GM18519 (cell line): ENCODE measurements at regions not wholly inside any gene's neighbourhood (a gene's known extent, or its start where the extent isn't known, plus 50 kb on each side); places are given as distances from the start of the nearest gene placed in this dataset.
A peak's percentile ranks its signal among the peaks of the same experiment; 100 is the strongest.

ENCODE experiments used
- ATAC-seq: cut with Tn5 transposase; IDR thresholded peaks from one replicate; pipeline ENCODE4 v1.9.1; 2021; ENCODE audit warnings: mild to moderate bottlenecking, moderate library complexity; ENCODE audit not compliant: unreplicated experiment, low FRiP score

DNA sequence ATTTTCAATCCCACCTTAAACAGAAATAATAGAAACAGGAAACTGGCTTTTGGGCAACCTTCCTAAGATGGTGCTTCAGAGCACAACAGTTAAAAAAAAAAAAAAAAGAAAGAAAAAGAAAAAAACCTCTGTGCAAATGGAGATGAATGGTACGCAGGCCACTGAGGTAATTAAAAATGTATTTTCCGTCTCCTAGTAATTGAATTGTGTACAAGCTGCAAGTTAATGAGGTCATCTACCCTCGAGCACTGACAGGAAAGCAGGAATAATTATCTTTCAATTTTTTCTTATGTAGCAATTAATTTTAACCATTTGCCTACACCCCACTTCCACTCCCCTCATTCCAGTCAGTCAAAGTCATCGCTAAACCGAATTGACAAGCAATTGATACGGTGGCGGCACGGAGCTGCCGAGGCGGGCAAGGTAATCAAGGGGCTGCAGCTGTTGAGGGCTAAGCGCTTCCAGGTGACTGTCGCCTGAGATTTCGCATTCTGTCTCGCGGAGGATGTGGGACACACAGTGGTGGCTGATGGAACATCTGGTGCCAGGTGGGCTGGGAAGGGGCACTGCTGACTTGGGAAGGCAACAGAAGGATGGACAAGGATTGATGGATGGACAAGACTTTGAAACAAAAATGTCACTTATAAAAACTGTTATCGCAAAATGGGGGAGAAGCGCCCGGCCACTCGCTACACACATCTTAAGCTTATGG, 109.4 kb downstream of the RCN1 start:
- ATAC-seq = no peak

DNA sequence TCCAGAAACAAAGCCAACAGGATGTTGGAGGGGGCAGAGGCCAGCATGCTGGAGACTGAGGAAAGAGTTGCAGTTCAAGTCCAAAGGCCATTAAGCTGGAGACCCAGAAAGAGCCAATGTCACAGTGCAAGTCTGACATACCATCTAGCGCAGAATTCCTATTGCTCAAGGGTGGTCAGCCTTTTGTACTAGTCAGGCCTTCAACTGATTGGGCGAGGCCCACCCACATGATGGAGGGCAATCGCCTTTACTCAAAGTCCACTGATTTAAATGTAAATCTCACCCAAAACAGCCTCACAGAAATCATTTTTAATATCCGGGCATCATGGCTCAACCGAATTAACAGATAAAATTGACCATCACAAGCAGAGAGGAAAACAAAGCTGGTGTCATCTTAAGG, 113.9 kb downstream of the RCN1 start:
- ATAC-seq = no peak

DNA sequence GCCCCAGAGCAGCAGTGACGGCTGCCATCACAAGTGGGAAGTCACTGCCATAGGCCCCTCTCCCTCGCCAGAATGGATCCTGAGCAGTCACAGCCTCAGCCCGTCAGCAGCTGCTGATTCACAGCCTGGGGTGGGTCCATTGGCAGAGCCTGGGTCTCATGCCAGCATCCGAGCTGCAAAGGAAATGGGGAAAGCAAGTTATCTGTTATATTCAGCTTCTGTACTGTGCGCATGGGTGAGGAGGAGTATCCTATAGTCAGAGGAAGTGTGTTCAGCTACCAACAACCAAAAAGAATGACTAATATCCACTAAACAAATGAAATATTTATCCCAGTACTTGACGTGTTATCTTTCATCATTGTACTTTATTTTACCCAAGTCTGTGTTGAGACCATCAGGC, 119.7 kb downstream of the RCN1 start:
- no peak for ATAC-seq

DNA sequence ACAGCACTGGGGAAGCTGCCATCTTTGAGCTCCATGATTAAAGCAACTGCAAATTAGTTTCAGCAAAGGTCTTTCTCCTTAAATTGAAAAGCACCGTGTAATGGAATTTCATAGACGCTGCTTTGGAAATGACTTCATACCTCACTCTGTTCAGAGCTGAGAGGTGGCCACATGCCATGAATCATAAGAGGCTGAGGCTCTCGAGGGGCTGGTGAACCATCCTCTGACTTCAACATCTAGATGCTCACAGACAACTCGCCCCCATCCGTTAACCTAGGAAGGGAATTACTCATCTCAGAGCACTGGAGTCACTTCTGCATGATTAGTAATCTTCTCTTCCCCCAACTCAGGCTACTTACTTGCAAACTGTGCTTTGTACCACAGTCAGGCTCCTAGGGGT, 122.3 kb downstream of the RCN1 start:
- ATAC-seq = no peak

DNA sequence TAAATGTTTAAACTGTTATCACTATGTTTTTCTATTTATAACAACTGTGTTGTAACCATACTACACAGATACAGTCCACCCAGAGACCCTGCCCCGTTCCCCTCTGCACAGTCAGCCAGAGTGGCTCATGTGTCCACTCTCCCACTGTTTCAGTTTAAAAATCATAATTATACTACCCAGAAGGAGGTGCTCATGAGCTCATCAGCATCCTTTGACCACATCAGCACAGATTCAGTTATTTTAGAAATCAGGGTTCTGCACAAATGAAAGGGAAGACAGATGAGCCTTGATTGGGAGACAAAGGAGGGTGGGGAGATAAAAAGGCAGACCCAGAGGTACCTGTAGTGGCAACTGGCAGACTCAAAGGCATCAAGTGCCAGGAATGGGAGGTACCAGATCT, 124.3 kb downstream of the RCN1 start:
- no peak for ATAC-seq

DNA sequence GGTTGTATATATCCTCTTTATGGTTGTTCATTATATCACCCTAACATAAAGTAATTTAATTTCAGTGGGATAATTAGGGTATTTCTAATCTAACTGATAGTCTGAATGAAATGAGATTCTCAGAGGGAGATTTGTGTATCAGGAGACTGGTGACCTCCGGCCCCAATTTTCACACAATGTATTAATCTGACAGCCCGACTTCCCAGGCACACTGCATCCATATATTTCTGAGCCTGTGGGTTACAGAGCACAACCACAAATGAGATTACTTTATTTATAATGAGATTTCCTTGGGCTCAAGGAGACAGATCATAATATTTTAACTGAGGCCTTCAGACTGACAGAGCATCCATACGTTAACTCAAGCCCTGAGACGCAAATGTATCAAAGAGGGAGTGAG, 125.9 kb downstream of the RCN1 start:
- ATAC-seq = no peak

DNA sequence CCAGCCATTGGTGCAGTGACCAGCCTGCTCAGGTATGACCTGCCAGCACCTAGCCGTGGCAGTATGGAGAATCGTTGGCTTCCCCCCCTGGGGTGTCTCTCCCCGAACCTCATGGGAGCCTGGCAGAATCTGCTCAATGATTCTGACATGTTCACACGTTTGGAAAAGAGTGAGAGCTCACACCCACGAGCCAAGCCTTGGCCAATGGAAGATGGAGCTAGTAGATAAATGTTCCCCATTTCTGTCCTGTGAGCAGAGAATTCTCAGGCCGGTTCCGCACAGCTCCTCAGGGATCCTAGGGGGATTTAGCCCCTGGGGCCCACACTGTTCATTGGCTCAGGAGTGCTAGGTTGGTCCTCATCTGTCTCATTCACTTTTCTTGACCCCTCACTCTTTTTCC, 128.4 kb downstream of the RCN1 start:
- no peak for ATAC-seq

DNA sequence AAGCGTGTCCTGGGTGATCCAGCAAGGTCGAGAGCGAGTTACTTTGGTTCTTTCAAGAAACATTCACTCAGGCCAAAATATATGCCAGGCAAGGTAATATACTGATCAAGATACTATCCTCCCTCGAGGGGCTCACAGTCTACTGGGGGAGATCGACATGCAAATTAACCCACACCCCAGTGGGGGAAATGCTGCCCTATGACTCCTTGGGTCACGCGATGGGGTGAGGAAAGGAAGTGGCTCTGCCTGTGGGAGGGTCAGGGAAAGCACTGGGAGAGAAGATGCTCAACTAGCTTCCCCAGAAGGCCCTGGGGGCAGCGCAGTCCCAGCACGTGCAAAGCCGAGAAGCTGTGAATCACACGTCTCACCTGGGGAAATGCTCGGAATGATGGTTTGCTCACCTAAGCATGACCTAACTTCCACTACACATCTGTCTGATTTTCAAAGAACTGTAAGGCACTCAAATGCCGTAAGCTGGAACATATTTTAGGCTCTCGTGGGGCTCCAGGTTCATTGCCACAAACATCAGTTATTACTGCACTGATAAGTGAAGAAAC, 130.7 kb downstream of the RCN1 start:
- no peak for ATAC-seq

DNA sequence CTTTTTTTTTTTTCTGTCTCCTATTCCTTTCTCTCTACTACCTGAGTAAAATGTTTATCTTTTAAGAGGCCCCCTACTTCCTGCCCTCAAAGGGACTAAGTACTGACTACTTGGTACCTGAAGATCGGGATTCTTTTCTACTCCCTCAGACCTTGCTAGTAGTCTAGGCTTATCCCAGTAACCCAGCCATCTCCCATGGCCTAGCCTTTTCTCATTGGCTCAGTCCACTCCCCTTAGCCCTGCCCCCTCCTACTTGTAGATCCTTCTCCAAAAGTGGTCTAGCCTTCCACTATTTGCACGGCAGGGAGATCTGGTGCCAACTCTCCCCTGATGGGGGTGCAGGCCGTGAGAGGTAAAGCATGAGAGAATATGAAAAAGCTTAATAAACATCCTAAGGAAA, 133.7 kb downstream of the RCN1 start:
- ATAC-seq = no peak

DNA sequence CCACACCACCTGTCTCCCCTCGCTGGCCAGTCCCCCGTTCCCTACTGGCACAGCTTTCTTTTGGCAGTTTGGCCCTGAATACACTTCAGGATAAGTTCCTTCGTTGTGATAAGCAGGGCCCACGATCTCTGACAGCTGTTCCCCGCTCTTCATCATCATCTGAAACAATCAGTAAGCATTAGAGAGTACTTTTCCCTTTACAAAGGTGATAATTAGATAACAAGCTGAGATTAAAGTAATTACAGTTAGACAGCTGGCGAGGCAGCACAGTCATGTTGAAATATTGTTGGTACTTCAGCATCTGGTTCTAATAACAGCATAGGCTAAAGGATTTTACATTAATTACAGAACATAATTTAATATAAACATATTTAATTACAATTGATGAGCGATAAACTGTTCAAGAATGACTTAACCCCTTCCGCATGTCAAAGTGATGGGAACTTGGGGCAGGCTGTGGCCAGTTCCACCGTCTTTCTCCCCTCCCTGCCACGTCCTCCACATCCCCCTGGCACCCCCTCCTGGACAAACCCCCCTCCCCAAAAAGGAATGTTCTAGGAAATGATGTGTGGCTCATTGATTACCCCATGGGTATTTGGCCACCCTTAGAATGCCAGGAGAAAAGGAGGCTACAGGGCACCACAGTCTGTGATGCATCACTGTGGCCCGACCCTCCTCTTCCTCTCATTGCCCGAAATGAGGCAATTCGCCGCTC, 134.9 kb downstream of the RCN1 start:
- ATAC-seq = no peak

DNA sequence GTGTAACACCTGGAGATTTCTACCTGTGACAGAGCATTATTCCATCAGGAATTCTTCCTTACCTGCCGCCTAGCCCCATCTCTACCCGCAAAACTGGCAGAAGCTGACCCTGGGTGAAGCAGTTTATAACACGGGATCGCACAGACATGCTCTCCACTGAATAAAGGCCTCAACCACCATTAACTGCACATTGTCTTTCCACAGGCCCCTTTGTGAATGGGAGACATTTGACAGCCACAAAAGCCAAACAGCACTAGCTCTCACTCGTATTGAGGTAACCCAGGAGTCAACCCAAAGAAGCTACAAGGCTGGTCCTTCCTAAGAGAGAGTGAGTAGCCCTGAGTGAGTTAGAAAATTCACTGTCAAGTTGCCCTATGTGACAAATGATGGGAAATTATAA, 135.6 kb downstream of the RCN1 start:
- ATAC-seq = no peak

DNA sequence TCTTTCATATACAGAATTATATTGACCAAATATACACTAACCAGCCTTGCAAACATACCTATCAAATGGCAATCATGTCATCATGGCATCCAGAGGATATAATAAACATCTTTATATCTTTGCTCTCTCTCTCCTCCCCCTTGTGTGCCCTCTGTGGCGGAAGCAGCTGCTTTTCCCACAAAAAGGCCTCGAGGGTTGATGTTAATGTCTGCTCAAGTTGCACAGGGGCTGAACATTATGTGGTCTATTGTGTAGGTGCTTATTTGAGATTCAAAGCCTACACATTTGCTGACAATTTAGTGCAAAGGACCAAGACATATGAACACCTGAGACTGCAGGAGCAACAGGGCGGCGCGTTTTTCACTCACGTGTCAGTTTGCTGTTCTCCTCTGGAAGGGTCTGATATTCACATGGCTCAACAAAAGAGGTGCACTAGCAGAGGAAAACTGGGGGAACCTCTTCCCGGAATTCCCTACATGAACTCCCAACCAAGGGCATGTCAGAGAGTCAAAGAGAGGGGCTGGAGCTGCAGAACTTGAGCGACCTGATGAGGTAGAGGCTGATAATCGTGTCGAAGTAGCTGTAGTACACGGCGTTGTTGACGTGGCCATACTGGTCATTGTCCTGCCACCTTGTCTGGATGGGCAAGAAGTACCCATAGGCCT, 138.8 kb downstream of the RCN1 start:
- ATAC-seq = no peak

DNA sequence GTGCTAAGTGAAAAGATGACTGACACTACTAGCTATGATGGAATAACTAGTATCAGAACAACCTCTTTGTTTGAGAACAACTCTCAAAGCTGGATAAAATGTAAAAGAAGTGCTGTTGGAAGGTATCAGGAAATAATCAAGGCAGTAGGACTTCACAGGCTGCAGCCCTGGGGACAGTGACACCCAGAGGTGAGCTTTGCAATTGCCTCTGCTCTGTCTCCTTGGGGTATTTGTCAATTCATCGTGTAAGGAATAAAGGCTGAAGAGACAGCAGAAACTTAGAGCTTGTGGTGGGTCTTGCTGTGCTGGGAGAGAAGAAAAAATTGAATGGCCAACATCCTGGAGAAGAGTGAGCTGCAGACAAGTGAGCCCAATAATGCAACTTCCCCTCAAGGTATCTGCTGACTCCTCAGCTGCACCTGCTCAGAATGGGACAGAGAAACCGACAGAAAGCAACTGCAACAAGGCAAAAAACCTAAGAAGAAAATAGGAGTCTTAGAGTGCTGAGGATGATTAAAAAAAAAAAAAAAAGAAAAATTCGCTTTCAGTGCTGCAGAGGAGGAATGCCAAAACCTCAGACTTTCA, 141.1 kb downstream of the RCN1 start:
- ATAC-seq = peak; percentile 83

DNA sequence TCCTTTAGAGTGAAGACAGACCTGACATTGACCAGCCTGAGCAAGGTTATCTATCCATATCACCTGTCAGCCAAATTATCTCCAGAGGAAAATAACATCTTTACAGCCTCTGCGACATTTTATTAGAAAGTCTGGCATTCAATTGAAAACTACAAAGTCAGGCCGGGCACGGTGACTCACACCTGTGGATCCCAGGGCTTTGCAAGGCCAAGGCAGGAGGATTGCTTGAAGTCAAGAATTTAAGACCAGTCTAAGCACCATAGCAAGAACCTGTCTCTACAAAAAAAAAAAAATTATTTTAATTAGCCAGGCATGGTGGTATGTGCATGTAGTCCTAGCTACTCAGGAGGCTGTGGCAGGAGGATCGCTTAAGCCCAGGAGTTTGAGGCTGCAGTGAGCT, 141.6 kb downstream of the RCN1 start:
- no peak for ATAC-seq

DNA sequence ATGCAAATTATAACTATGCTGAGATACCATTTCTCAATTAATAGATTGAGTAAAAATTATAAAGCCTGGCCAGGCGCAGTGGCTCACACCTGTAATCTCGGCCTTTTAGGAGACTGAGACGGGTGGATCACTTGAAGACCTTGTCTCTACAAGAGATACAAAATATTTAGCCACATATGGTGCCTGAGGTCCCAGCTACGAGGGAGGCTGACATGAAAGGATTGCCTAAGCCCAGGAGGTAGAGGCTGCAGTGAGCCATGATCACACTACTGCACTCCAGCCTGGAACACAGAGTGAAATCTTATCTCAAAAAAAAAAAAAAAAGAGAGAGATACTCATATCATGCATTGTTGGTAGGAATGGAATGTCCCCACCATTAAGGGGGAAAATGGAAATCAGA, 142.4 kb downstream of the RCN1 start:
- ATAC-seq = no peak

DNA sequence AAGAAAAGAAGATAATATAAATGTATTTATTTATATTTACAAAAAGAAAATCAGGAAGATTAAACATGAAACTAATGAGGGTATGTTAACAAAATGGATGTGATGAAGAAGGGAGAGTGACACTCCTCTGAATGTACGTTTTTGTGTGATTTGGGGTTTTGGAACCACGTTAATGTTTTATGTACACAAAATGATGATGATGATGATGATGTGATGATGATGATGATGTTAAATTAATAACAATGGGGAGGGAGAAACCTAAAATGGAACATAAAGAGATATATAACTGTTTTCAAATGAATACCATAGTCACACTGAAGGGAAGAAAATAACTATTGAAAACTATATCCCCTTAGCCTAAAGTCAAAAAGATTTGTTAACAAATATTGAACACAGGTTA, 143.1 kb downstream of the RCN1 start:
- ATAC-seq = no peak

DNA sequence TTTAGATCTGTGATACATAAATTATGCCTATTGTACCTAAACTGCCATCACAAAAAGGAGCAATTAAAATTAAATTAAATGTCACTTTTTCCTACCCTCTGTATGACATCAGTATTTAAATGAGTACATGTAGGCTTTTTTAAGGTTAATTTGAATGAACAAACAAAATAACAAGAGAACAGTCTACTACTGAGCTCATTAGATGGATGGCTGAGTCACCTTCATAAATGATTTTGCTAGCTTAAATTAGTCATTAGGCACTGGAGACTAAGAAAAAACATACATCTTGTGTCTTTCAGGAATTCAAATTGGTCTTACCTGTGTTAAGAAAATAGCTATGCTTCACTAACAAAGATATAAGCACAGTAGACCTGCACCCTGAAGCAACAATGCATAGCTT, 153.6 kb downstream of the RCN1 start:
- ATAC-seq = no peak

DNA sequence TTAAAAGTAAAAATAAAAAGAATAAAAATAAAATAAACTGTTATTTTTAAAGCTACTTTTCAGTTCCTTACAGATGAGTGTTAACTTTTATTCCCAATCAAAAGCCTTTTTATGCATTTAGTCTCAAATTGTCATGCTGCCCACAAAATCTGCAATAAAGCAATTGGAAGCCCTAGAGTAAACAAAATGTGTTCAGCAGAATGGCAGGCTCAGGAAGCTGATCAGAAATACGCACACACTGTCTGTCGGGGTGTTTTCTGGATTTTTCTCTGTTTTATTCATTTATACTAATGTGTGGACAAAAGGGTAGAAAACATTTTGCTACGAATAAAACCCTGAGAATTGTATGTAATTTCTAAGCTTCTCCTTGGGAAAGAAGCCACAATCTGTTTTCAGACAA, 162.8 kb downstream of the RCN1 start:
- ATAC-seq = no peak

DNA sequence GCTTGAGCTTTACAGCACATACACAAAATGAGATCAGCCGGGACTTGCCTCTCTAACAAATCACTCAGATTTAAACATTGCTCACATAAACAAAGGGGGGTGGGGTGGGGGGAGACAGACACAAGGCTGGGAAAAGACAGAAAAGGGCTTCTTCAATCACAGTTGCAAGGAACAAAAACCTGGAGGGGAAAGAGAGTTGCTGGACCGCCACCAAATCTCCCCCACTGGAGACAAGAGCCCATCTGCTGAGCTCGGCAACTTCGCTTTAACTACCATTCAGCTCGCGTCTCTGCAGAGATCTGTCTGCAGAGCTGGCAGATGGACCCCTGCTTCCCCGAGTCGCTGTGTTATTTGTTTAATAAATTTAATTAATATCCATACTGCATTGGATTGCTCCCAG, 165.0 kb downstream of the RCN1 start:
- ATAC-seq = no peak

DNA sequence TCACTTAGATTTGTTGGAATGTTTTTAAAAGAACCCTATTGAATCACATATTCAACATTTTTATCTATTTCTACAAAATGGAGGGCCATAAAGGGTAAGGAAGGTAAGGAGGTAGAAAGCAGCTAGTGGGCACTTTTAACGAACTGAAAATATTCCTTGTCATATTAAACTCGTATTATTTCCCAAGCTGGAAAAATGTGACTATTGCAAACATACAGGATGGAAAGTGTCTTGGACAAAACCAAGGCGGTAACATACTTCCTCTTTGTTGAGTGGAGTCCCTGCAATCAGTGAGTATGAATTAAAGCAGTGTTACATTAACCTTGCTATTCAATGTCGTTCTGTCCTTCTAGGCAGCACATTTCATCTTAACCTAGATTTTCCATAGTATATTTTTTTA, 165.6 kb downstream of the RCN1 start:
- ATAC-seq = no peak

DNA sequence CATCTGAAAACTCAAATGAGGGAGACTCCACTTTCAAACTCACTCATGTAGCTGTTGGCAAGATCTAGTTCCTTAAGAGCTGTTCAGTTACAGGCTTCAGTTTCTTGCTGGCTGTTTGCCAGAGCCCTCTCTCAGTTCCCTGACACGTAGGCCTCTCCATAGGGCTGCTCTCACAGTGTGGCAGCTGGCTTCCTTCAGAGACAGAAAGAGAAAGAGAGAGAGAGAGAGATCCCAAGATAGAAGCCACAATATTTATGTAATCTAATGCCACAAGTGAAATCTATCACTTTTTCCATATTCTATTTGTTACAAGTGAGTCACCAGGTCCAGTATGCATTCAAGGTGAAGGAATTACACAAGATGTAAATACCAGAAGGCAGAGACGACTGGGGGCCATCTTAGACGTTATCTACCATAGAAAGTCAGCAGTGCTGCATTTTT, 168.8 kb downstream of the RCN1 start:
- ATAC-seq = peak; percentile 94
